ENCODE measurements at regions not wholly inside any gene's neighbourhood (a gene's known extent, or its start where the extent isn't known, plus 50 kb on each side); places are given as distances from the start of the nearest gene placed in this dataset.

GRCh38 chr11:37422511-37422910, 824.5 kb upstream of the RAG2 start:
- H3K4me1 Mint-ChIP-seq (ENCODE audit: low read depth) = peaks cover 3% of the 10 kb centered on the region
- no peak for DNase-seq (ENCODE audit: low spot score)
- H3K4me3 Mint-ChIP-seq (ENCODE audit: unreplicated experiment) = no peak overlapping the region
- no peaks in the 10 kb centered on the region for H3K27me3 Mint-ChIP-seq (ENCODE audit: low read depth)
- H3K9me3 Mint-ChIP-seq (ENCODE audit: low read depth) = peaks cover 10% of the 10 kb centered on the region
- H3K36me3 Mint-ChIP-seq (ENCODE audit: low read depth) = peaks cover 2% of the 10 kb centered on the region
- TF ChIP-seq CTCF (IDR thresholded peaks at IDR 0.05) = no peak
- H3K27ac Mint-ChIP-seq (ENCODE audit: unreplicated experiment) = no peak overlapping the region

GRCh38 chr11:37411289-37411688, 813.3 kb upstream of the RAG2 start:
- Mint-ChIP-seq H3K27ac (ENCODE audit: unreplicated experiment) (no peak overlapping the region), H3K27me3 (ENCODE audit: low read depth) (peaks cover 2% of the 10 kb centered on the region), H3K4me1 (ENCODE audit: low read depth) (peaks cover 14% of the 10 kb centered on the region), H3K36me3 (ENCODE audit: low read depth) (no peaks in the 10 kb centered on the region), H3K9me3 (ENCODE audit: low read depth) (peaks cover 2% of the 10 kb centered on the region), H3K4me3 (ENCODE audit: unreplicated experiment) (no peak overlapping the region)
- no peak for TF ChIP-seq CTCF (IDR thresholded peaks at IDR 0.05)
- no peak for DNase-seq (ENCODE audit: low spot score)

GRCh38 chr11:37409124-37409523, 811.1 kb upstream of the RAG2 start:
- Mint-ChIP-seq H3K9me3 (ENCODE audit: low read depth) (peaks cover 2% of the 10 kb centered on the region), H3K4me3 (ENCODE audit: unreplicated experiment) (no peak overlapping the region), H3K4me1 (ENCODE audit: low read depth) (peaks cover 15% of the 10 kb centered on the region), H3K36me3 (ENCODE audit: low read depth) (no peaks in the 10 kb centered on the region), H3K27me3 (ENCODE audit: low read depth) (no peaks in the 10 kb centered on the region), H3K27ac (ENCODE audit: unreplicated experiment) (no peak overlapping the region)
- no peak for TF ChIP-seq CTCF (IDR thresholded peaks at IDR 0.05)
- no peak for DNase-seq (ENCODE audit: low spot score)

GRCh38 chr11:37407461-37407860, 809.4 kb upstream of the RAG2 start:
- Mint-ChIP-seq H3K27me3 (ENCODE audit: low read depth) (peaks cover 2% of the 10 kb centered on the region), H3K4me3 (ENCODE audit: unreplicated experiment) (no peak overlapping the region), H3K36me3 (ENCODE audit: low read depth) (no peaks in the 10 kb centered on the region), H3K4me1 (ENCODE audit: low read depth) (peaks cover 15% of the 10 kb centered on the region), H3K27ac (ENCODE audit: unreplicated experiment) (no peak overlapping the region), H3K9me3 (ENCODE audit: low read depth) (peaks cover 2% of the 10 kb centered on the region)
- DNase-seq (ENCODE audit: low spot score) = no peak
- no peak for TF ChIP-seq CTCF (IDR thresholded peaks at IDR 0.05)

GRCh38 chr11:37406651-37407050, 808.6 kb upstream of the RAG2 start:
- no peaks in the 10 kb centered on the region for H3K36me3 Mint-ChIP-seq (ENCODE audit: low read depth)
- peaks cover 15% of the 10 kb centered on the region for H3K4me1 Mint-ChIP-seq (ENCODE audit: low read depth)
- peak overlapping the region; percentile 6 for H3K27ac Mint-ChIP-seq (ENCODE audit: unreplicated experiment)
- H3K4me3 Mint-ChIP-seq (ENCODE audit: unreplicated experiment) = no peak overlapping the region
- no peak for TF ChIP-seq CTCF (IDR thresholded peaks at IDR 0.05)
- no peak for DNase-seq (ENCODE audit: low spot score)
- H3K27me3 Mint-ChIP-seq (ENCODE audit: low read depth) = peaks cover 2% of the 10 kb centered on the region
- H3K9me3 Mint-ChIP-seq (ENCODE audit: low read depth) = peaks cover 2% of the 10 kb centered on the region

All from chondrocyte (in vitro differentiated cells).